ENCODE measurements at regions not wholly inside any gene's neighbourhood (a gene's known extent, or its start where the extent isn't known, plus 50 kb on each side); places are given as distances from the start of the nearest gene placed in this dataset.

- 78 to 91% (median 79%) methylated on average over 2 of the region's 2 CpGs for WGBS, 4 donors
- intact Hi-C loops (cut with DNase I) = no loop called here
Measured at GRCh38 chr4:14317351-14317750, 684.9 kb upstream of the CPEB2 start.

GRCh38 chr4:14318671-14319070 is 683.6 kb upstream of the CPEB2 start:
- TF ChIP-seq POLR2A (IDR thresholded peaks at IDR 0.05) (no peak), CTCF (IDR thresholded peaks at IDR 0.05) (no peak)
- intact Hi-C loops (cut with DNase I) = no loop called here
- H3K36me3 ChIP-seq (replicated peaks in 1 of 2) = no peaks in the 10 kb centered on the region
- 68 to 86% (median 80%) methylated on average over 1 of the region's 1 CpG for WGBS, 4 donors
- H3K4me3 ChIP-seq = no peak overlapping the region
- H3K27ac ChIP-seq = no peak overlapping the region
- no peaks in the 10 kb centered on the region for H3K4me1 ChIP-seq (replicated peaks in 1 of 2)
- DNase-seq = no peak
- H3K9me3 ChIP-seq (replicated peaks in 1 of 3) = no peaks in the 10 kb centered on the region
- no peaks in the 10 kb centered on the region for H3K27me3 ChIP-seq

More at GRCh38 chr4:14317351-14317750, 684.9 kb upstream of the CPEB2 start:
- H3K27me3 ChIP-seq = no peaks in the 10 kb centered on the region
- H3K4me1 ChIP-seq (replicated peaks in 1 of 2) = no peaks in the 10 kb centered on the region
- TF ChIP-seq CTCF (IDR thresholded peaks at IDR 0.05) (no peak), POLR2A (IDR thresholded peaks at IDR 0.05) (no peak)
- no peak overlapping the region for H3K4me3 ChIP-seq
- no peak overlapping the region for H3K27ac ChIP-seq
- no peak for DNase-seq
- H3K9me3 ChIP-seq (replicated peaks in 1 of 3) = no peaks in the 10 kb centered on the region
- H3K36me3 ChIP-seq (replicated peaks in 1 of 2) = no peaks in the 10 kb centered on the region

- 47 to 79% (median 76%) methylated on average over 1 of the region's 1 CpG for WGBS, 4 donors
Measured at GRCh38 chr4:14321723-14322122, 680.6 kb upstream of the CPEB2 start.

GRCh38 chr4:14323191-14323590 is 679.1 kb upstream of the CPEB2 start:
- intact Hi-C loops (cut with DNase I) = no loop called here

More at GRCh38 chr4:14321723-14322122, 680.6 kb upstream of the CPEB2 start:
- DNase-seq = no peak
- H3K36me3 ChIP-seq (replicated peaks in 1 of 2) = no peaks in the 10 kb centered on the region
- no peaks in the 10 kb centered on the region for H3K4me1 ChIP-seq (replicated peaks in 1 of 2)
- no peak overlapping the region for H3K4me3 ChIP-seq
- intact Hi-C loops (cut with DNase I) = no loop called here
- H3K27ac ChIP-seq = no peak overlapping the region
- TF ChIP-seq POLR2A (IDR thresholded peaks at IDR 0.05) (no peak), CTCF (IDR thresholded peaks at IDR 0.05) (no peak)
- H3K27me3 ChIP-seq = no peaks in the 10 kb centered on the region
- H3K9me3 ChIP-seq (replicated peaks in 1 of 3) = peaks cover 0 to 2% (median 0%) of the 10 kb centered on the region in 3 donors

More at GRCh38 chr4:14323191-14323590, 679.1 kb upstream of the CPEB2 start:
- Histone ChIP-seq H3K4me1 (replicated peaks in 1 of 2) (no peaks in the 10 kb centered on the region), H3K4me3 (no peak overlapping the region), H3K9me3 (replicated peaks in 1 of 3) (peaks cover 0 to 4% (median 0%) of the 10 kb centered on the region in 3 donors), H3K27me3 (no peaks in the 10 kb centered on the region), H3K36me3 (replicated peaks in 1 of 2) (no peaks in the 10 kb centered on the region), H3K27ac (no peak overlapping the region)
- 82 to 91% (median 86%) methylated on average over 2 of the region's 2 CpGs for WGBS, 4 donors
- TF ChIP-seq CTCF (IDR thresholded peaks at IDR 0.05) (no peak), POLR2A (IDR thresholded peaks at IDR 0.05) (no peak)
- no peak for DNase-seq

Measured in adrenal gland (tissue), 9 donors.